WTC11 (cell line): ENCODE measurements at regions not wholly inside any gene's neighbourhood (a gene's known extent, or its start where the extent isn't known, plus 50 kb on each side); places are given as distances from the start of the nearest gene placed in this dataset.

Source experiments
- ATAC-seq: fragments of 200-7000 bp; cut with Tn5 transposase; 2 replicates; pipeline ENCODE4 v1.10.0; 2021; ENCODE audit warnings: mild to moderate bottlenecking, moderate library complexity
- CTCF ChIA-PET: fragments of 300-600 bp; sonication (Branson Sonifier 250); formaldehyde crosslinking; loops from one replicate; lab custom pipeline; 2021; ENCODE audit warnings: antibody characterized with exemption; lab: Charles Lee
- POLR2A ChIA-PET: fragments of 350-600 bp; sonication (Branson Sonifier 250); formaldehyde crosslinking; loops from one replicate; lab custom pipeline; 2021; ENCODE audit warnings: antibody characterized with exemption; lab: Charles Lee
- DNase-seq: peaks from one replicate; pipeline ENCODE4 v3.0.0; 2021; ENCODE audit warnings: low spot score
- H3K27ac Mint-ChIP-seq: 2 replicates; pipeline ENCODE4 v1.8.0; 2021; ENCODE audit warnings: mixed read lengths
- H3K27me3 Mint-ChIP-seq: 2 replicates; pipeline ENCODE4 v1.8.0; 2021; ENCODE audit warnings: low read depth, mild to moderate bottlenecking, moderate library complexity, mixed read lengths
- H3K36me3 Mint-ChIP-seq: 2 replicates; pipeline ENCODE4 v1.8.0; 2021; ENCODE audit warnings: mixed read lengths
- H3K4me1 Mint-ChIP-seq: 2 replicates; pipeline ENCODE4 v1.8.0; 2022; ENCODE audit warnings: mixed read lengths
- H3K4me3 Mint-ChIP-seq: 2 replicates; pipeline ENCODE4 v1.8.0; 2021; ENCODE audit warnings: mild to moderate bottlenecking, moderate library complexity, mixed read lengths
- H3K9me3 Mint-ChIP-seq: 2 replicates; pipeline ENCODE4 v1.8.0; 2021; ENCODE audit warnings: mixed read lengths
- CREM ChIP-seq: sonication (generic); formaldehyde crosslinking; IDR thresholded peaks from 2 replicates; pipeline ENCODE4 v1.8.1; 2022; ENCODE audit warnings: mild to moderate bottlenecking, missing genetic modification reagents, moderate library complexity
- E2F5 ChIP-seq: sonication (generic); formaldehyde crosslinking; IDR thresholded peaks from 2 replicates; pipeline ENCODE4 v1.8.1; 2022; ENCODE audit warnings: mild to moderate bottlenecking, moderate library complexity, missing genetic modification reagents
- EMX1 ChIP-seq: fragments of 250-450 bp; sonication (Bioruptor Pico); IDR thresholded peaks from 2 replicates; pipeline ENCODE4 v1.8.0; 2021; ENCODE audit warnings: mild to moderate bottlenecking
- FOXJ3 ChIP-seq: sonication (generic); formaldehyde crosslinking; IDR thresholded peaks from 2 replicates; pipeline ENCODE4 v1.9.0; 2021; ENCODE audit warnings: missing genetic modification reagents, mild to moderate bottlenecking, borderline replicate concordance
- JAZF1 ChIP-seq: fragments of 250-450 bp; sonication (Bioruptor Pico); IDR thresholded peaks from 2 replicates; pipeline ENCODE4 v1.9.0; 2021; ENCODE audit warnings: moderate library complexity, mild to moderate bottlenecking, inconsistent platforms
- MXD4 ChIP-seq: fragments of 250-450 bp; sonication (Bioruptor Pico); IDR thresholded peaks from 2 replicates; pipeline ENCODE4 v1.8.0; 2021; ENCODE audit warnings: mild to moderate bottlenecking, moderate library complexity, borderline replicate concordance
- OVOL2 ChIP-seq: fragments of 250-450 bp; sonication (Bioruptor Pico); IDR thresholded peaks from 2 replicates; pipeline ENCODE4 v1.9.0; 2021; ENCODE audit warnings: mild to moderate bottlenecking, borderline replicate concordance
- SMAD3 ChIP-seq: sonication (generic); formaldehyde crosslinking; IDR thresholded peaks from 2 replicates; pipeline ENCODE4 v1.8.0; 2022; ENCODE audit warnings: missing genetic modification reagents, mild to moderate bottlenecking, borderline replicate concordance
- SOX15 ChIP-seq: fragments of 250-450 bp; sonication (Bioruptor Pico); IDR thresholded peaks from 2 replicates; pipeline ENCODE4 v1.9.0; 2021; ENCODE audit warnings: mild to moderate bottlenecking
- SP1 ChIP-seq: sonication (generic); formaldehyde crosslinking; conservative IDR thresholded peaks from 2 replicates; pipeline ENCODE4 v1.8.1; 2022; ENCODE audit warnings: missing genetic modification reagents
- USF2 ChIP-seq: sonication (generic); formaldehyde crosslinking; IDR thresholded peaks from 2 replicates; pipeline ENCODE4 v1.8.1; 2023; ENCODE audit warnings: mild to moderate bottlenecking, missing genetic modification reagents, moderate library complexity
- ZNF219 ChIP-seq: sonication (generic); formaldehyde crosslinking; IDR thresholded peaks from 2 replicates; pipeline ENCODE4 v1.8.0; 2023; ENCODE audit warnings: missing genetic modification reagents, mild to moderate bottlenecking, borderline replicate concordance
- ZNF232 ChIP-seq: sonication (generic); formaldehyde crosslinking; IDR thresholded peaks from 2 replicates; pipeline ENCODE4 v1.8.0; 2022; ENCODE audit warnings: mild to moderate bottlenecking, missing genetic modification reagents
- ZNF263 ChIP-seq: sonication (generic); formaldehyde crosslinking; IDR thresholded peaks from 2 replicates; pipeline ENCODE4 v1.8.1; 2022; ENCODE audit warnings: low read depth, mild to moderate bottlenecking, moderate library complexity, missing genetic modification reagents
- ZNF416 ChIP-seq: fragments of 250-450 bp; sonication (Bioruptor Pico); IDR thresholded peaks from 2 replicates; pipeline ENCODE4 v1.9.0; 2021; ENCODE audit warnings: mild to moderate bottlenecking, inconsistent platforms
- ZNF671 ChIP-seq: fragments of 250-450 bp; sonication (Bioruptor Pico); IDR thresholded peaks from 2 replicates; pipeline ENCODE4 v1.8.0; 2021; ENCODE audit warnings: mild to moderate bottlenecking
- TF ChIP-seq, protein P1 (sequence below): sonication (generic); formaldehyde crosslinking; IDR thresholded peaks from 2 replicates; pipeline ENCODE4 v1.8.1; 2023; ENCODE audit warnings: mild to moderate bottlenecking, missing genetic modification reagents, moderate library complexity
- TF ChIP-seq, protein P2 (sequence below): sonication (generic); formaldehyde crosslinking; IDR thresholded peaks from 2 replicates; pipeline ENCODE4 v1.8.1; 2023; ENCODE audit warnings: mild to moderate bottlenecking, missing genetic modification reagents, borderline replicate concordance
- TF ChIP-seq, protein P3 (sequence below): fragments of 250-450 bp; sonication (Bioruptor Pico); IDR thresholded peaks from 2 replicates; pipeline ENCODE4 v1.9.0; 2021; ENCODE audit warnings: mild to moderate bottlenecking
- TF ChIP-seq, protein P4 (sequence below): sonication (generic); formaldehyde crosslinking; IDR thresholded peaks from 2 replicates; pipeline ENCODE4 v1.8.1; 2022; ENCODE audit warnings: low read depth, mild to moderate bottlenecking, moderate library complexity, missing genetic modification reagents, borderline replicate concordance
- TF ChIP-seq, protein P5 (sequence below): sonication (generic); formaldehyde crosslinking; IDR thresholded peaks from 2 replicates; pipeline ENCODE4 v1.8.0; 2023; ENCODE audit warnings: missing genetic modification reagents

- Mint-ChIP-seq H3K27me3 (peaks cover 3% of the 10 kb centered on the region; the same call in 1 of the 2 replicates), H3K9me3 (peaks cover 7% of the 10 kb centered on the region), H3K4me3 (no peak overlapping the region), H3K27ac (no peak overlapping the region), H3K36me3 (no peaks in the 10 kb centered on the region; the same call in 1 of the 2 replicates), H3K4me1 (no peaks in the 10 kb centered on the region)
- no peak for DNase-seq
- CTCF ChIA-PET, result no interaction called here
- ATAC-seq, result no peak
- TF ChIP-seq SP1 (CRISPR knock-in tag) (no peak), ZNF416 (CRISPR knock-in tag) (no peak), FOXJ3 (CRISPR knock-in tag) (no peak), E2F5 (CRISPR knock-in tag) (no peak), SOX15 (CRISPR knock-in tag) (no peak), ZNF671 (no peak), SMAD3 (CRISPR knock-in tag) (no peak), JAZF1 (CRISPR knock-in tag) (no peak), ZNF219 (CRISPR knock-in tag) (no peak), EMX1 (CRISPR knock-in tag) (no peak)
- TF ChIP-seq, protein P1, sequence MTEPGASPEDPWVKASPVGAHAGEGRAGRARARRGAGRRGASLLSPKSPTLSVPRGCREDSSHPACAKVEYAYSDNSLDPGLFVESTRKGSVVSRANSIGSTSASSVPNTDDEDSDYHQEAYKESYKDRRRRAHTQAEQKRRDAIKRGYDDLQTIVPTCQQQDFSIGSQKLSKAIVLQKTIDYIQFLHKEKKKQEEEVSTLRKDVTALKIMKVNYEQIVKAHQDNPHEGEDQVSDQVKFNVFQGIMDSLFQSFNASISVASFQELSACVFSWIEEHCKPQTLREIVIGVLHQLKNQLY (CRISPR knock-in tag), result no peak
- TF ChIP-seq, protein P2, sequence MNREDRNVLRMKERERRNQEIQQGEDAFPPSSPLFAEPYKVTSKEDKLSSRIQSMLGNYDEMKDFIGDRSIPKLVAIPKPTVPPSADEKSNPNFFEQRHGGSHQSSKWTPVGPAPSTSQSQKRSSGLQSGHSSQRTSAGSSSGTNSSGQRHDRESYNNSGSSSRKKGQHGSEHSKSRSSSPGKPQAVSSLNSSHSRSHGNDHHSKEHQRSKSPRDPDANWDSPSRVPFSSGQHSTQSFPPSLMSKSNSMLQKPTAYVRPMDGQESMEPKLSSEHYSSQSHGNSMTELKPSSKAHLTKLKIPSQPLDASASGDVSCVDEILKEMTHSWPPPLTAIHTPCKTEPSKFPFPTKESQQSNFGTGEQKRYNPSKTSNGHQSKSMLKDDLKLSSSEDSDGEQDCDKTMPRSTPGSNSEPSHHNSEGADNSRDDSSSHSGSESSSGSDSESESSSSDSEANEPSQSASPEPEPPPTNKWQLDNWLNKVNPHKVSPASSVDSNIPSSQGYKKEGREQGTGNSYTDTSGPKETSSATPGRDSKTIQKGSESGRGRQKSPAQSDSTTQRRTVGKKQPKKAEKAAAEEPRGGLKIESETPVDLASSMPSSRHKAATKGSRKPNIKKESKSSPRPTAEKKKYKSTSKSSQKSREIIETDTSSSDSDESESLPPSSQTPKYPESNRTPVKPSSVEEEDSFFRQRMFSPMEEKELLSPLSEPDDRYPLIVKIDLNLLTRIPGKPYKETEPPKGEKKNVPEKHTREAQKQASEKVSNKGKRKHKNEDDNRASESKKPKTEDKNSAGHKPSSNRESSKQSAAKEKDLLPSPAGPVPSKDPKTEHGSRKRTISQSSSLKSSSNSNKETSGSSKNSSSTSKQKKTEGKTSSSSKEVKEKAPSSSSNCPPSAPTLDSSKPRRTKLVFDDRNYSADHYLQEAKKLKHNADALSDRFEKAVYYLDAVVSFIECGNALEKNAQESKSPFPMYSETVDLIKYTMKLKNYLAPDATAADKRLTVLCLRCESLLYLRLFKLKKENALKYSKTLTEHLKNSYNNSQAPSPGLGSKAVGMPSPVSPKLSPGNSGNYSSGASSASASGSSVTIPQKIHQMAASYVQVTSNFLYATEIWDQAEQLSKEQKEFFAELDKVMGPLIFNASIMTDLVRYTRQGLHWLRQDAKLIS (CRISPR knock-in tag), result no peak
- POLR2A ChIA-PET, result no interaction called here
These were observed 60.4 kb upstream of the GRPEL1 start for GRCh38 chr4:7128234-7128633.

GRCh38 chr4:7127576-7127975, 59.7 kb upstream of the GRPEL1 start:
- ATAC-seq, result no peak
- TF ChIP-seq OVOL2 (CRISPR knock-in tag) (no peak), CREM (CRISPR knock-in tag) (no peak), ZNF232 (CRISPR knock-in tag) (no peak), USF2 (CRISPR knock-in tag) (no peak), MXD4 (CRISPR knock-in tag) (no peak), ZNF263 (CRISPR knock-in tag) (no peak)
- TF ChIP-seq, protein P3, sequence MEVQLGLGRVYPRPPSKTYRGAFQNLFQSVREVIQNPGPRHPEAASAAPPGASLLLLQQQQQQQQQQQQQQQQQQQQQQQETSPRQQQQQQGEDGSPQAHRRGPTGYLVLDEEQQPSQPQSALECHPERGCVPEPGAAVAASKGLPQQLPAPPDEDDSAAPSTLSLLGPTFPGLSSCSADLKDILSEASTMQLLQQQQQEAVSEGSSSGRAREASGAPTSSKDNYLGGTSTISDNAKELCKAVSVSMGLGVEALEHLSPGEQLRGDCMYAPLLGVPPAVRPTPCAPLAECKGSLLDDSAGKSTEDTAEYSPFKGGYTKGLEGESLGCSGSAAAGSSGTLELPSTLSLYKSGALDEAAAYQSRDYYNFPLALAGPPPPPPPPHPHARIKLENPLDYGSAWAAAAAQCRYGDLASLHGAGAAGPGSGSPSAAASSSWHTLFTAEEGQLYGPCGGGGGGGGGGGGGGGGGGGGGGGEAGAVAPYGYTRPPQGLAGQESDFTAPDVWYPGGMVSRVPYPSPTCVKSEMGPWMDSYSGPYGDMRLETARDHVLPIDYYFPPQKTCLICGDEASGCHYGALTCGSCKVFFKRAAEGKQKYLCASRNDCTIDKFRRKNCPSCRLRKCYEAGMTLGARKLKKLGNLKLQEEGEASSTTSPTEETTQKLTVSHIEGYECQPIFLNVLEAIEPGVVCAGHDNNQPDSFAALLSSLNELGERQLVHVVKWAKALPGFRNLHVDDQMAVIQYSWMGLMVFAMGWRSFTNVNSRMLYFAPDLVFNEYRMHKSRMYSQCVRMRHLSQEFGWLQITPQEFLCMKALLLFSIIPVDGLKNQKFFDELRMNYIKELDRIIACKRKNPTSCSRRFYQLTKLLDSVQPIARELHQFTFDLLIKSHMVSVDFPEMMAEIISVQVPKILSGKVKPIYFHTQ (CRISPR knock-in tag), result no peak
- TF ChIP-seq, protein P4, sequence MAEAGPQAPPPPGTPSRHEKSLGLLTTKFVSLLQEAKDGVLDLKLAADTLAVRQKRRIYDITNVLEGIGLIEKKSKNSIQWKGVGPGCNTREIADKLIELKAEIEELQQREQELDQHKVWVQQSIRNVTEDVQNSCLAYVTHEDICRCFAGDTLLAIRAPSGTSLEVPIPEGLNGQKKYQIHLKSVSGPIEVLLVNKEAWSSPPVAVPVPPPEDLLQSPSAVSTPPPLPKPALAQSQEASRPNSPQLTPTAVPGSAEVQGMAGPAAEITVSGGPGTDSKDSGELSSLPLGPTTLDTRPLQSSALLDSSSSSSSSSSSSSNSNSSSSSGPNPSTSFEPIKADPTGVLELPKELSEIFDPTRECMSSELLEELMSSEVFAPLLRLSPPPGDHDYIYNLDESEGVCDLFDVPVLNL, result no peak
- TF ChIP-seq, protein P5, sequence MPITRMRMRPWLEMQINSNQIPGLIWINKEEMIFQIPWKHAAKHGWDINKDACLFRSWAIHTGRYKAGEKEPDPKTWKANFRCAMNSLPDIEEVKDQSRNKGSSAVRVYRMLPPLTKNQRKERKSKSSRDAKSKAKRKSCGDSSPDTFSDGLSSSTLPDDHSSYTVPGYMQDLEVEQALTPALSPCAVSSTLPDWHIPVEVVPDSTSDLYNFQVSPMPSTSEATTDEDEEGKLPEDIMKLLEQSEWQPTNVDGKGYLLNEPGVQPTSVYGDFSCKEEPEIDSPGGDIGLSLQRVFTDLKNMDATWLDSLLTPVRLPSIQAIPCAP (CRISPR knock-in tag), result no peak
- TF ChIP-seq, all 79 proteins: peak for 0
- Mint-ChIP-seq H3K9me3 (no peaks in the 10 kb centered on the region; the same call in 1 of the 2 replicates), H3K27ac (no peak overlapping the region), H3K4me1 (no peaks in the 10 kb centered on the region), H3K36me3 (no peaks in the 10 kb centered on the region), H3K4me3 (no peak overlapping the region), H3K27me3 (no peaks in the 10 kb centered on the region)
- ChIA-PET CTCF (interaction anchor here (0.6 kb wide), 1 partner anchor 111 kb away, joined by 3 read pairs; no protein-coding TSS in a partner anchor), POLR2A (no interaction called here)
- DNase-seq, result no peak
